A549 (cell line): ENCODE measurements at regions not wholly inside any gene's neighbourhood (a gene's known extent, or its start where the extent isn't known, plus 50 kb on each side); places are given as distances from the start of the nearest gene placed in this dataset.

Source experiments
- ATAC-seq, 2 experiments: fragments of 200-7000 bp in 1 of 2; fragments of >200 bp in 1 of 2; cut with Nextera tagmentation in 1 of 2; cut with Tn5 transposase in 1 of 2; 3 replicates each; pipeline versions ENCODE4 v1.8.0 to v1.9.1; 2018 to 2020; ENCODE audit warnings: mild to moderate bottlenecking in 1 of 2, moderate library complexity in 1 of 2
- CTCF ChIA-PET: fragments of 300-600 bp; sonication (Branson Sonifier 250); formaldehyde crosslinking; extraction: SDS; loops from one replicate; lab custom pipeline; 2021; ENCODE audit warnings: antibody characterized with exemption, inconsistent platforms; lab: Yijun Ruan, JAX
- POLR2A ChIA-PET: fragments of 350-600 bp; formaldehyde crosslinking; extraction: SDS; loops from one replicate; lab custom pipeline; 2021; ENCODE audit warnings: antibody characterized with exemption, inconsistent platforms; lab: Yijun Ruan, JAX
- DNase-seq, 2 experiments: peaks; one replicate each; pipeline versions ENCODE4 v3.0.0 to v3.0.0-alpha.2; 2011 to 2016; ENCODE audit warnings: low read depth in 1 of 2, low spot score in 1 of 2
- FAIRE-seq: peaks from 2 replicates; lab custom pipeline; 2011; peaks lifted over from hg19 to GRCh38; lab: Jason Lieb, UNC
- H3K27ac ChIP-seq, 2 experiments: fragments of >200 bp; sonication (Bioruptor Twin); formaldehyde crosslinking; 3 replicates each; pipeline ENCODE4 v1.5.1; 2016 to 2017
- H3K4me1 ChIP-seq: fragments of >200 bp; sonication (Bioruptor Twin); formaldehyde crosslinking; 3 replicates; pipeline ENCODE4 v1.6.1; 2016
- H3K4me2 ChIP-seq: fragments of >200 bp; sonication (Bioruptor Twin); formaldehyde crosslinking; 3 replicates; pipeline ENCODE4 v1.6.1; 2016
- H3K4me3 ChIP-seq: fragments of >200 bp; sonication (Bioruptor Twin); formaldehyde crosslinking; 3 replicates; pipeline ENCODE4 v1.5.1; 2016
- H3K9me3 ChIP-seq: fragments of >200 bp; sonication (Bioruptor Twin); formaldehyde crosslinking; 3 replicates; pipeline ENCODE4 v1.6.1; 2016
- ATOH8 ChIP-seq: fragments of 250-450 bp; sonication (Bioruptor Pico); IDR thresholded peaks from 2 replicates; pipeline ENCODE4 v1.5.0; 2020; ENCODE audit warnings: low read depth, mild to moderate bottlenecking, moderate library complexity
- BCL3 ChIP-seq: fragments of >200 bp; sonication (Bioruptor Twin); formaldehyde crosslinking; IDR thresholded peaks from 3 replicates; pipeline ENCODE4 v1.6.1; 2016
- CEBPB ChIP-seq, 2 experiments: fragments of >200 bp in 1 of 2; sonication (Bioruptor Twin) in 1 of 2; formaldehyde crosslinking in 1 of 2; IDR thresholded peaks; 2 replicates each; pipeline ENCODE4 v1.6.1; 2012 to 2016
- CHD2 ChIP-seq: fragments of 150-350 bp; IDR thresholded peaks from 2 replicates; pipeline ENCODE4 v1.6.1; 2014; ENCODE audit warnings: low read length; ENCODE audit not compliant: partially characterized antibody
- CTCF ChIP-seq: fragments of >200 bp; sonication (Bioruptor Twin); formaldehyde crosslinking; IDR thresholded peaks from 3 replicates; pipeline ENCODE4 v1.5.1; 2016
- ELK1 ChIP-seq: fragments of 150-350 bp; IDR thresholded peaks from 2 replicates; pipeline ENCODE4 v1.6.1; 2014; ENCODE audit warnings: low read depth, mild to moderate bottlenecking, low read length
- FOSB ChIP-seq: fragments of 250-450 bp; sonication (Bioruptor Pico); IDR thresholded peaks from 2 replicates; pipeline ENCODE4 v1.5.0; 2020; ENCODE audit warnings: mild to moderate bottlenecking, moderate library complexity
- FOSL2 ChIP-seq, 2 experiments: fragments of 450-650 bp in 1 of 2; fragments of >200 bp in 1 of 2; sonication (Bioruptor Twin) in 1 of 2; formaldehyde crosslinking; IDR thresholded peaks; 2 replicates each; pipeline versions ENCODE4 v1.5.0 to v1.6.1; 2016 to 2020; ENCODE audit warnings: mild to moderate bottlenecking in 1 of 2, moderate library complexity in 1 of 2
- GATA3 ChIP-seq: IDR thresholded peaks from 2 replicates; pipeline ENCODE4 v1.6.1; 2012; ENCODE audit warnings: borderline replicate concordance
- HDAC2 ChIP-seq: fragments of 200-600 bp; sonication (generic); IDR thresholded peaks from 2 replicates; pipeline ENCODE4 v1.6.1; 2016
- HEYL ChIP-seq: fragments of 250-450 bp; sonication (Bioruptor Pico); IDR thresholded peaks from 2 replicates; pipeline ENCODE4 v1.8.0; 2021; ENCODE audit warnings: mild to moderate bottlenecking, moderate library complexity
- HOXB5 ChIP-seq: fragments of 250-450 bp; sonication (Bioruptor Pico); IDR thresholded peaks from 2 replicates; pipeline ENCODE4 v1.5.0; 2020; ENCODE audit warnings: mild to moderate bottlenecking, moderate library complexity
- JUN ChIP-seq, 2 experiments: fragments of >200 bp; sonication (Bioruptor Twin); formaldehyde crosslinking; IDR thresholded peaks; 2 replicates in 1 of 2; 3 replicates in 1 of 2; pipeline ENCODE4 v1.6.1; 2016 to 2017
- JUNB ChIP-seq: fragments of >200 bp; sonication (Bioruptor Twin); formaldehyde crosslinking; IDR thresholded peaks from 2 replicates; pipeline ENCODE4 v1.6.1; 2016
- KDM5A ChIP-seq: fragments of 200-600 bp; sonication (generic); IDR thresholded peaks from 2 replicates; pipeline ENCODE4 v1.6.1; 2016; ENCODE audit warnings: antibody characterized with exemption, mild to moderate bottlenecking
- NFE2L2 ChIP-seq: fragments of 150-350 bp; conservative IDR thresholded peaks from 2 replicates; pipeline ENCODE4 v1.6.1; 2014; ENCODE audit warnings: low read length
- PBX3 ChIP-seq: IDR thresholded peaks from 2 replicates; pipeline ENCODE4 v1.6.1; 2012
- PHF8 ChIP-seq: fragments of 200-600 bp; sonication (generic); IDR thresholded peaks from 2 replicates; pipeline ENCODE4 v1.6.1; 2016; ENCODE audit warnings: low read depth, mild to moderate bottlenecking, antibody characterized with exemption, moderate library complexity, borderline replicate concordance
- RAD21 ChIP-seq, 2 experiments: fragments of >200 bp in 1 of 2; sonication (Bioruptor Twin) in 1 of 2; formaldehyde crosslinking in 1 of 2; IDR thresholded peaks in 1 of 2; conservative IDR thresholded peaks in 1 of 2; 2 replicates in 1 of 2; 3 replicates in 1 of 2; pipeline ENCODE4 v1.6.1; 2012 to 2018; ENCODE audit warnings: inconsistent platforms in 1 of 2
- RFX5 ChIP-seq: fragments of 450-650 bp; IDR thresholded peaks from 2 replicates; pipeline ENCODE4 v1.7.1; 2014; ENCODE audit warnings: antibody characterized with exemption, mild to moderate bottlenecking, moderate library complexity
- TFCP2L1 ChIP-seq: fragments of 250-450 bp; sonication (Bioruptor Pico); IDR thresholded peaks from 2 replicates; pipeline ENCODE4 v1.5.0; 2021; ENCODE audit warnings: mild to moderate bottlenecking
- ZC3H11A ChIP-seq: fragments of 450-650 bp; IDR thresholded peaks from 2 replicates; pipeline ENCODE4 v1.6.1; 2014; ENCODE audit warnings: antibody characterized with exemption, mild to moderate bottlenecking
- ZFP36 ChIP-seq: fragments of 450-650 bp; IDR thresholded peaks from 2 replicates; pipeline ENCODE4 v1.6.1; 2014; ENCODE audit warnings: borderline replicate concordance; ENCODE audit not compliant: partially characterized antibody
- WGBS: methylation state at CpG from one replicate; pipeline ENCODE4 v1.1.6; 2017; ENCODE audit errors: missing lambda C conversion rate; 5-methylcytosine and 5-hydroxymethylcytosine counted together

GRCh38 chr3:144141496-144141895 lies 169.9 kb downstream of the DIPK2A start:
- Histone ChIP-seq H3K9me3 (no peaks in the 10 kb centered on the region), H3K4me2 (no peak overlapping the region), H3K27ac (no peak overlapping the region), H3K4me1 (no peaks in the 10 kb centered on the region), H3K4me3 (no peak overlapping the region)
- POLR2A ChIA-PET = no interaction called here
- TF ChIP-seq JUN (IDR thresholded peaks at IDR 0.05) (no peak), PBX3 (no peak), TFCP2L1 (CRISPR knock-in tag) (no peak), CHD2 (no peak), CTCF (no peak), ZFP36 (no peak)
- WGBS = 65% methylated on average over 1 of the region's 1 CpG
- DNase-seq (no peak), FAIRE-seq (no peak), ATAC-seq (no peak)
- CTCF ChIA-PET = no interaction called here

- no peaks in the 10 kb centered on the region for H3K4me1 ChIP-seq
- POLR2A ChIA-PET = no interaction called here
- no peak overlapping the region for H3K27ac ChIP-seq
- FAIRE-seq (no peak), ATAC-seq (no peak), DNase-seq (no peak)
- no peak overlapping the region for H3K4me3 ChIP-seq
- no peak for TF ChIP-seq PHF8
- no peak for TF ChIP-seq HOXB5
- no peak for TF ChIP-seq CEBPB (IDR thresholded peaks at IDR 0.05)
- TF ChIP-seq ELK1 = no peak
- TF ChIP-seq ATOH8 (CRISPR knock-in tag) = no peak
- no peak for TF ChIP-seq RAD21 (conservative IDR thresholded peaks at IDR 0.05 in 1 of 2, IDR thresholded peaks at IDR 0.05 in 1 of 2)
- no peak for TF ChIP-seq FOSB (CRISPR knock-in tag)
- TF ChIP-seq HEYL (CRISPR knock-in tag) = no peak
- no peak for TF ChIP-seq BCL3
- no peak for TF ChIP-seq TFCP2L1 (CRISPR knock-in tag)
- no peak for TF ChIP-seq GATA3
- TF ChIP-seq RFX5 = no peak
- TF ChIP-seq ZC3H11A = no peak
- TF ChIP-seq KDM5A = no peak
- TF ChIP-seq NFE2L2 = no peak
- no peak for TF ChIP-seq FOSL2 (IDR thresholded peaks at IDR 0.05)
- no peak for TF ChIP-seq FOSL2 (CRISPR knock-in tag; IDR thresholded peaks at IDR 0.05)
- no peak for TF ChIP-seq JUNB
- no peak for TF ChIP-seq HDAC2
- H3K9me3 ChIP-seq = no peaks in the 10 kb centered on the region
- H3K4me2 ChIP-seq = no peak overlapping the region
- 12% methylated on average over 4 of the region's 5 CpGs for WGBS
- CTCF ChIA-PET = interaction anchor here (1.2 kb wide), 1 partner anchor 8 kb away, joined by 3 read pairs; no protein-coding TSS in a partner anchor
These were observed 170.7 kb downstream of the DIPK2A start for GRCh38 chr3:144142151-144142840.
